Endothelial cell of umbilical vein (primary cell): ENCODE measurements at regions not wholly inside any gene's neighbourhood (a gene's known extent, or its start where the extent isn't known, plus 50 kb on each side); places are given as distances from the start of the nearest gene placed in this dataset.

Source experiments
- BruUV-seq: library from RNA; stranded (reverse); fragments of 400-500 nt; replicated peaks from 2 replicates; lab custom pipeline; 2021; lab: Mats Ljungman, UMichigan
- CTCF ChIA-PET: fragments of 300-600, 350-600 bp; sonication (Branson Sonifier 250); formaldehyde crosslinking; loops from one replicate; lab custom pipeline; 2021; ENCODE audit warnings: antibody characterized with exemption, inconsistent platforms; lab: Charles Lee
- POLR2A ChIA-PET: fragments of 300-600, 350-600 bp; sonication (Branson Sonifier 250); formaldehyde crosslinking; loops from one replicate; lab custom pipeline; 2021; ENCODE audit warnings: antibody characterized with exemption, inconsistent platforms; lab: Charles Lee
- DNase-seq: peaks from one replicate; pipeline ENCODE4 v3.0.0-alpha.2; 2011; ENCODE audit warnings: low read depth, low spot score
- FAIRE-seq: peaks from 2 replicates; lab custom pipeline; 2011; peaks lifted over from hg19 to GRCh38; lab: Jason Lieb, UNC
- H2AFZ ChIP-seq: 2 replicates; pipeline ENCODE4 v1.6.0; 2012; ENCODE audit warnings: low read depth, low read length, control low read depth, inconsistent platforms
- H3K27ac ChIP-seq: 2 replicates; pipeline ENCODE4 v1.5.1; 2011; ENCODE audit warnings: low read depth, mild to moderate bottlenecking, control low read depth, low read length, moderate library complexity; ENCODE audit not compliant: insufficient read depth
- H3K27me3 ChIP-seq, 2 experiments: 2 replicates each; pipeline versions ENCODE4 v1.6.0 to v1.6.1; 2011; ENCODE audit warnings: low read length in 2 of 2, mixed read lengths in 1 of 2; ENCODE audit not compliant: control insufficient read depth in 2 of 2, insufficient read depth in 2 of 2
- H3K36me3 ChIP-seq, 2 experiments: 2 replicates in 1 of 2; 3 replicates in 1 of 2; pipeline ENCODE4 v1.5.1; 2011; ENCODE audit warnings: low read length in 2 of 2, mild to moderate bottlenecking in 1 of 2, moderate library complexity in 1 of 2; ENCODE audit not compliant: control insufficient read depth in 2 of 2, insufficient read depth in 2 of 2; ENCODE audit errors: extremely low read depth in 1 of 2
- H3K4me1 ChIP-seq: 3 replicates; pipeline ENCODE4 v1.5.1; 2011; ENCODE audit warnings: mild to moderate bottlenecking, low read length; ENCODE audit not compliant: control insufficient read depth, insufficient read depth; ENCODE audit errors: extremely low read depth
- H3K4me2 ChIP-seq: 2 replicates; pipeline ENCODE4 v1.6.1; 2011; ENCODE audit warnings: low read length, control low read depth, mixed read lengths; ENCODE audit not compliant: insufficient read depth
- H3K4me3 ChIP-seq, 3 experiments: fragments of 200-600 bp in 1 of 3; sonication (generic), shearing (Covaris generic) in 1 of 3; replicated peaks in 1 of 3; 2 replicates each; pipeline ENCODE4 v1.5.1; 2011 to 2016; ENCODE audit warnings: control low read depth in 3 of 3, low read length in 3 of 3, mild to moderate bottlenecking in 2 of 3, inconsistent platforms in 1 of 3, low read depth in 1 of 3, moderate library complexity in 1 of 3; ENCODE audit not compliant: insufficient read depth in 1 of 3
- H3K79me2 ChIP-seq: 2 replicates; pipeline ENCODE4 v1.6.0; 2012; ENCODE audit warnings: low read length, inconsistent platforms; ENCODE audit not compliant: control insufficient read depth, insufficient read depth
- H3K9ac ChIP-seq: replicated peaks from 2 replicates; pipeline ENCODE3; 2011; ENCODE audit warnings: low read length, control low read depth; ENCODE audit not compliant: insufficient read depth; ENCODE audit errors: extremely low read depth
- H3K9me1 ChIP-seq: replicated peaks from 3 replicates; pipeline ENCODE4 v1.6.0; 2011; ENCODE audit warnings: mild to moderate bottlenecking, low read length; ENCODE audit not compliant: control insufficient read depth, insufficient read depth; ENCODE audit errors: extremely low read depth
- H3K9me3 ChIP-seq: replicated peaks from 2 replicates; pipeline ENCODE4 v1.5.1; 2012; ENCODE audit warnings: low read length, inconsistent platforms; ENCODE audit not compliant: control insufficient read depth, insufficient read depth
- H4K20me1 ChIP-seq: replicated peaks from 2 replicates; pipeline ENCODE3; 2011; ENCODE audit warnings: mild to moderate bottlenecking, low read length; ENCODE audit not compliant: control insufficient read depth, insufficient read depth; ENCODE audit errors: extremely low read depth
- MYC ChIP-seq: IDR thresholded peaks from one replicate; pipeline ENCODE4 v1.6.1; 2011; ENCODE audit warnings: mild to moderate bottlenecking, low read depth, low read length
- dilution Hi-C: fragments of 300-500 bp; cut with MboI; formaldehyde crosslinking; loops from one replicate; pipeline ENCODE4 v1.15.0; 2019; ENCODE audit warnings: low sequenced_read_pairs; ENCODE audit not compliant: extremely low pct_ligation_motif_present
- intact Hi-C: fragments of 100-400 bp; cut with micrococcal nuclease; formaldehyde crosslinking; loops from one replicate; pipeline ENCODE4 v1.10.0; 2022
- TF ChIP-seq, protein P1 (sequence below), 2 donors: IDR thresholded peaks; 1 replicate in 1 of 2; 2 replicates in 1 of 2; pipeline ENCODE4 v1.5.1; 2011; ENCODE audit warnings: low read length in 2 of 2, mild to moderate bottlenecking in 2 of 2, moderate library complexity in 2 of 2, control low read depth in 1 of 2, inconsistent platforms in 1 of 2, low read depth in 1 of 2; ENCODE audit not compliant: insufficient read depth in 1 of 2; ENCODE audit errors: extremely low read depth in 1 of 2
- TF ChIP-seq, protein P2 (sequence below): IDR thresholded peaks from 2 replicates; pipeline ENCODE4 v1.6.1; 2011; ENCODE audit not compliant: insufficient read depth, insufficient read length

DNA sequence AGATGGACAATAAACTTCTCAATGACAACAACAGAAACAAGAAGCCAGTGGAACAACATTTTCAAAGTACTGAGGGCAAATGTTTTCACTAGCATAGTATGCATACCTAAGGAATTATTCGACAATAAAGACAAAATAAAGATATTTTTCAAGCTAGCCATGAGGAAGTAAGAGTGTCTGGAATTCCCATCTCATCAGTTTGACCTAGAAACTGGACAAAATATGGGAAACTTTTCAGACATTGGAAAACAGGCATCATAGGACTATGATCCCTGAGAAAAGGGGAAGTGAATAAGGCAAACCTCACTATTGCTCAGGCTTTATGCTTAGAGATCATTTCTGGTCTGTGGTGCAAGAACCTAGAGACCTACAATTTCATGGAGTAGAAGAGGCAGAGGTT, 86.3 kb downstream of the OAT start:
- intact Hi-C loops (no loop called here), dilution Hi-C loops (no loop called here)
- BruUV-seq, result no TSS peak
- no peak overlapping the region for H3K4me2 ChIP-seq
- no peak for DNase-seq
- H3K27ac ChIP-seq, result no peak overlapping the region
- no peaks in the 10 kb centered on the region for H3K4me1 ChIP-seq
- H3K4me3 ChIP-seq, result no peak overlapping the region
- ChIA-PET POLR2A (no interaction called here), CTCF (no interaction called here)
- no peak overlapping the region for H2AFZ ChIP-seq
- FAIRE-seq, result no peak
- TF ChIP-seq, protein P1, sequence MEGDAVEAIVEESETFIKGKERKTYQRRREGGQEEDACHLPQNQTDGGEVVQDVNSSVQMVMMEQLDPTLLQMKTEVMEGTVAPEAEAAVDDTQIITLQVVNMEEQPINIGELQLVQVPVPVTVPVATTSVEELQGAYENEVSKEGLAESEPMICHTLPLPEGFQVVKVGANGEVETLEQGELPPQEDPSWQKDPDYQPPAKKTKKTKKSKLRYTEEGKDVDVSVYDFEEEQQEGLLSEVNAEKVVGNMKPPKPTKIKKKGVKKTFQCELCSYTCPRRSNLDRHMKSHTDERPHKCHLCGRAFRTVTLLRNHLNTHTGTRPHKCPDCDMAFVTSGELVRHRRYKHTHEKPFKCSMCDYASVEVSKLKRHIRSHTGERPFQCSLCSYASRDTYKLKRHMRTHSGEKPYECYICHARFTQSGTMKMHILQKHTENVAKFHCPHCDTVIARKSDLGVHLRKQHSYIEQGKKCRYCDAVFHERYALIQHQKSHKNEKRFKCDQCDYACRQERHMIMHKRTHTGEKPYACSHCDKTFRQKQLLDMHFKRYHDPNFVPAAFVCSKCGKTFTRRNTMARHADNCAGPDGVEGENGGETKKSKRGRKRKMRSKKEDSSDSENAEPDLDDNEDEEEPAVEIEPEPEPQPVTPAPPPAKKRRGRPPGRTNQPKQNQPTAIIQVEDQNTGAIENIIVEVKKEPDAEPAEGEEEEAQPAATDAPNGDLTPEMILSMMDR (IDR thresholded peaks at IDR 0.05; ENCODE audit: extremely low read depth in 1 of 2, insufficient read depth in 1 of 2, low read depth in 1 of 2, low read length in 2 of 2), result no peak
- no peaks in the 10 kb centered on the region for H3K36me3 ChIP-seq
- H3K9me1 ChIP-seq, result no peaks in the 10 kb centered on the region
- H4K20me1 ChIP-seq, result no peaks in the 10 kb centered on the region
- no peaks in the 10 kb centered on the region for H3K27me3 ChIP-seq
- H3K9ac ChIP-seq, result no peak overlapping the region
- H3K79me2 ChIP-seq, result no peaks in the 10 kb centered on the region
- H3K9me3 ChIP-seq, result no peaks in the 10 kb centered on the region

DNA sequence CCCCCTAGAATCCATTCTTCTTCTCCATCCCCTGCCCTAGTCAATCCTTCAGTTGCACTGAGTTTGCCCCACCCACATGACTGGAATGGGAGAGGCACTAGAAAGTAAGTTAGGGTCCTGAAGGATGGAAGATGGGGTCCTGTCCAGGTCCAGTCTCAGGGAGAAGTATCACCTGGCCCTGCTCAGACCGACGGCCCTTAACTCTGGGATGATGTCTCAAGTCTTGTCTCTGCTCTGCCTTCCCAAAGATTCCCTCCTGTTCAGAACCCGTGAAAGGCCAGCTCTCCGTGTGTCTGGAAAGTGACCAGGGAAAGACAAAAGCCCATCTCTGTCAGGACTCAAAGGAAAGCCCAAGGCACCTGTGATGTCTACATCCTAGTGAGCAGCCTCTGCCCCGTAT, 88.8 kb downstream of the OAT start:
- Histone ChIP-seq H3K4me3 (no peak overlapping the region), H3K79me2 (no peaks in the 10 kb centered on the region), H3K9me1 (no peaks in the 10 kb centered on the region), H3K9me3 (no peaks in the 10 kb centered on the region), H3K9ac (no peak overlapping the region), H3K27me3 (no peaks in the 10 kb centered on the region), H3K36me3 (no peaks in the 10 kb centered on the region), H3K27ac (no peak overlapping the region), H4K20me1 (no peaks in the 10 kb centered on the region), H3K4me1 (no peaks in the 10 kb centered on the region), H2AFZ (no peak overlapping the region), H3K4me2 (no peak overlapping the region)
- dilution Hi-C loops (no loop called here), intact Hi-C loops (no loop called here)
- ChIA-PET POLR2A (no interaction called here), CTCF (interaction anchor here (2.8 kb wide), 1 partner anchor 335 kb away, joined by 7 read pairs; no protein-coding TSS in a partner anchor)
- TF ChIP-seq, protein P1 (IDR thresholded peaks at IDR 0.05; ENCODE audit: extremely low read depth in 1 of 2, insufficient read depth in 1 of 2, low read depth in 1 of 2, low read length in 2 of 2), result no peak
- TF ChIP-seq, protein P2, sequence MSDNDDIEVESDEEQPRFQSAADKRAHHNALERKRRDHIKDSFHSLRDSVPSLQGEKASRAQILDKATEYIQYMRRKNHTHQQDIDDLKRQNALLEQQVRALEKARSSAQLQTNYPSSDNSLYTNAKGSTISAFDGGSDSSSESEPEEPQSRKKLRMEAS, result no peak
- no peak for TF ChIP-seq MYC
- no peak for DNase-seq
- no peak for FAIRE-seq
- BruUV-seq, result no TSS peak
